SK-N-SH treated with all-trans-retinoic acid at 6 μM for 48 hours (cell line): ENCODE measurements at regions not wholly inside any gene's neighbourhood (a gene's known extent, or its start where the extent isn't known, plus 50 kb on each side); places are given as distances from the start of the nearest gene placed in this dataset.

Experiments
- PATZ1 ChIP-seq: fragments of 250-450 bp; sonication (Bioruptor Pico); IDR thresholded peaks from 2 replicates; pipeline ENCODE4 v1.8.0; 2020; ENCODE audit warnings: mild to moderate bottlenecking, moderate library complexity, borderline replicate concordance
- SNAI2 ChIP-seq: fragments of 250-450 bp; sonication (Bioruptor Pico); IDR thresholded peaks from 2 replicates; pipeline ENCODE4 v1.5.0; 2020; ENCODE audit warnings: mild to moderate bottlenecking, moderate library complexity

- TF ChIP-seq PATZ1 (CRISPR knock-in tag): no peak
- no peak for TF ChIP-seq SNAI2 (CRISPR knock-in tag)
These were observed 52.4 kb upstream of the EEPD1 start for GRCh38 chr7:36100634-36101033.
